ENCODE measurements at regions not wholly inside any gene's neighbourhood (a gene's known extent, or its start where the extent isn't known, plus 50 kb on each side); places are given as distances from the start of the nearest gene placed in this dataset.
"Not testable (repeated sequence)": the region's sequence is repeated elsewhere in the genome, so short reads cannot be mapped to it uniquely, and the experiment has no call there.

- Histone ChIP-seq H3K36me3 (no peaks in the 10 kb centered on the region), H3K4me1 (no peaks in the 10 kb centered on the region), H3K4me3 (no peak overlapping the region), H3K27ac (no peak overlapping the region), H3K27me3 (replicated peaks in 1 of 7) (no peaks in the 10 kb centered on the region), H3K9me3 (peaks cover 0 to 18% (median 9%) of the 10 kb centered on the region in 8 donors)
- intact Hi-C loops (cut with DNase I; ENCODE audit: low total_unique reads), result no loop called here
- no peak for TF ChIP-seq CTCF (IDR thresholded peaks at IDR 0.05 in 8 of 11, conservative IDR thresholded peaks at IDR 0.05 in 3 of 11)
- TF ChIP-seq POLR2A (IDR thresholded peaks at IDR 0.05), result no peak
- no peak for TF ChIP-seq POLR2AphosphoS5 (IDR thresholded peaks at IDR 0.05)
- 62 to 77% (median 65%) methylated on average over 3 of the region's 3 CpGs for WGBS, 5 donors
- no peak for DNase-seq
Observed at GRCh38 chr9:25119041-25119440, 559.2 kb downstream of the TUSC1 start.

- H3K4me1 ChIP-seq, result no peaks in the 10 kb centered on the region
- H3K27ac ChIP-seq, result no peak overlapping the region
- no peak for DNase-seq
- no peaks in the 10 kb centered on the region for H3K36me3 ChIP-seq
- no peak overlapping the region for H3K4me3 ChIP-seq
- peaks cover 0 to 11% (median under 1%) of the 10 kb centered on the region in 8 donors for H3K9me3 ChIP-seq
- TF ChIP-seq POLR2A (IDR thresholded peaks at IDR 0.05) (no peak), CTCF (IDR thresholded peaks at IDR 0.05 in 8 of 11, conservative IDR thresholded peaks at IDR 0.05 in 3 of 11) (no peak), POLR2AphosphoS5 (IDR thresholded peaks at IDR 0.05) (no peak)
- intact Hi-C loops (cut with DNase I; ENCODE audit: low total_unique reads), result no loop called here
- H3K27me3 ChIP-seq (replicated peaks in 1 of 7), result no peaks in the 10 kb centered on the region
Observed at GRCh38 chr9:25117791-25118190, 560.5 kb downstream of the TUSC1 start.

GRCh38 chr9:25102204-25102603 is 556.5 kb upstream of the IZUMO3 start:
- H3K36me3 ChIP-seq; intact Hi-C loops (cut with DNase I; ENCODE audit: low total_unique reads); H3K4me1 ChIP-seq; H3K4me3 ChIP-seq; DNase-seq; H3K27ac ChIP-seq; H3K27me3 ChIP-seq (replicated peaks in 1 of 7): not testable (repeated sequence)
- H3K9me3 ChIP-seq, result peaks cover 0 to 39% (median 18%) of the 10 kb centered on the region in 8 donors
- 86 to 96% (median 91%) methylated on average over 6 to 8 of the region's 8 CpGs for WGBS, 5 donors

GRCh38 chr9:25094518-25094917 is 548.8 kb upstream of the IZUMO3 start:
- TF ChIP-seq POLR2A (IDR thresholded peaks at IDR 0.05) (no peak), CTCF (IDR thresholded peaks at IDR 0.05 in 8 of 11, conservative IDR thresholded peaks at IDR 0.05 in 3 of 11) (no peak), POLR2AphosphoS5 (IDR thresholded peaks at IDR 0.05) (no peak)
- no peak for DNase-seq
- Histone ChIP-seq H3K4me3 (no peak overlapping the region), H3K36me3 (no peaks in the 10 kb centered on the region), H3K27me3 (replicated peaks in 1 of 7) (no peaks in the 10 kb centered on the region), H3K27ac (no peak overlapping the region), H3K4me1 (no peaks in the 10 kb centered on the region), H3K9me3 (peaks cover 0 to 12% (median 0%) of the 10 kb centered on the region in 8 donors)
- intact Hi-C loops (cut with DNase I; ENCODE audit: low total_unique reads), result no loop called here
- 77 to 87% (median 80%) methylated on average over 3 of the region's 3 CpGs for WGBS, 5 donors

- Histone ChIP-seq H3K27ac (no peak overlapping the region), H3K4me3 (no peak overlapping the region), H3K4me1 (no peaks in the 10 kb centered on the region), H3K27me3 (replicated peaks in 1 of 7) (no peaks in the 10 kb centered on the region), H3K36me3 (no peaks in the 10 kb centered on the region), H3K9me3 (peaks cover 0 to 23% (median 0%) of the 10 kb centered on the region in 8 donors)
- no peak for DNase-seq
- intact Hi-C loops (cut with DNase I; ENCODE audit: low total_unique reads), result no loop called here
- TF ChIP-seq CTCF (IDR thresholded peaks at IDR 0.05 in 8 of 11, conservative IDR thresholded peaks at IDR 0.05 in 3 of 11) (no peak), POLR2A (IDR thresholded peaks at IDR 0.05) (no peak)
- WGBS, 5 donors, result 74 to 84% (median 80%) methylated on average over 3 of the region's 3 CpGs
Observed at GRCh38 chr9:25078202-25078601, 532.5 kb upstream of the IZUMO3 start.

Measured in spleen (tissue), 11 donors.